Mesodermal cell (in vitro differentiated cells): ENCODE measurements at regions not wholly inside any gene's neighbourhood (a gene's known extent, or its start where the extent isn't known, plus 50 kb on each side); places are given as distances from the start of the nearest gene placed in this dataset.

Source experiments
- H3K27ac ChIP-seq: 2 replicates; pipeline ENCODE4 v1.7.0; 2013; ENCODE audit warnings: mild to moderate bottlenecking, low read depth, low read length, moderate library complexity; ENCODE audit not compliant: severe bottlenecking
- H3K36me3 ChIP-seq: 2 replicates; pipeline ENCODE4 v1.7.1; 2013; ENCODE audit warnings: mild to moderate bottlenecking, low read length, moderate library complexity; ENCODE audit not compliant: control insufficient read depth, insufficient read depth
- H3K4me1 ChIP-seq: one replicate; pipeline ENCODE4 v1.7.1; 2013; ENCODE audit warnings: mild to moderate bottlenecking, low read length; ENCODE audit not compliant: insufficient read depth, control insufficient read depth, poor library complexity, severe bottlenecking
- H3K4me3 ChIP-seq: 2 replicates; pipeline ENCODE4 v1.7.0; 2013; ENCODE audit warnings: low read length, control low read depth, mild to moderate bottlenecking; ENCODE audit not compliant: insufficient read depth, poor library complexity, severe bottlenecking; ENCODE audit errors: extremely low read depth
- H3K9me3 ChIP-seq: 2 replicates; pipeline ENCODE4 v1.7.1; 2013; ENCODE audit warnings: mild to moderate bottlenecking, low read length, moderate library complexity; ENCODE audit not compliant: control insufficient read depth
- WGBS, 2 experiments: methylation state at CpG; one replicate each; pipeline ENCODE4 v1.1.5; 2013; ENCODE audit warnings: missing lambda C conversion rate in 2 of 2; ENCODE audit not compliant: insufficient coverage in 2 of 2; 5-methylcytosine and 5-hydroxymethylcytosine counted together

GRCh38 chr3:163347944-163348343, 1730.4 kb downstream of the SI start:
- no peaks in the 10 kb centered on the region for H3K36me3 ChIP-seq
- no peak overlapping the region for H3K27ac ChIP-seq
- WGBS, 2 experiments: 100% methylated on average over 2 of the region's 3 CpGs; no CpG with 5 or more reads in 1 of the 2 experiments
- no peak overlapping the region for H3K4me3 ChIP-seq
- H3K9me3 ChIP-seq: no peaks in the 10 kb centered on the region
- no peaks in the 10 kb centered on the region for H3K4me1 ChIP-seq

- Histone ChIP-seq H3K27ac (no peak overlapping the region), H3K4me1 (no peaks in the 10 kb centered on the region), H3K36me3 (no peaks in the 10 kb centered on the region), H3K9me3 (peaks cover 9% of the 10 kb centered on the region), H3K4me3 (no peak overlapping the region)
- 40% methylated on average over 1 of the region's 1 CpG; no CpG with 5 or more reads in 1 of the 2 experiments for whole genome bisulfite sequencing, 2 experiments
These were observed 1742.9 kb downstream of the SI start for GRCh38 chr3:163335429-163335828.

GRCh38 chr3:163328680-163329079, 1749.6 kb downstream of the SI start:
- no peak overlapping the region for H3K4me3 ChIP-seq
- 83 to 85% methylated on average over 6 of the region's 7 CpGs for WGBS, 2 experiments
- H3K4me1 ChIP-seq: no peaks in the 10 kb centered on the region
- H3K36me3 ChIP-seq: no peaks in the 10 kb centered on the region
- H3K27ac ChIP-seq: no peak overlapping the region
- peaks cover 9% of the 10 kb centered on the region for H3K9me3 ChIP-seq

DNA sequence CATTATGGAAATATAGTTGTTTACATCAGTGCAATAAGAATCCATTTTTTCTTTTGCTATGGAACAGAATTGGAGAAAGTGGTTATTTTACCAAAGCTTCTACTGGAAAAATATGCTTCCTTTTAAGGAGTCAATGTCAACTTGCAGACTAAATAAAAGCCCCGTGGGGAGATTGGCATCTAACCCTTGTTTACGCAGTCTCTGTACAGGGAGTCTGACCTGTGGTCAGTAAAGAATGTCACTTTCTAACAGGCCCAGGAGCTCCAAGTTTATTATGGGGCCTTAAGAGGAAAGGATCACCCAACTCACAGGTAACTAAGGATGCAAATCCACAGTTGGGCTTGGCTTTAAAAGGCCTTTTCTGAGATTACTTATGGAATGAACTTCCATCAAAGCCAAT, 1751.2 kb downstream of the SI start:
- H3K4me1 ChIP-seq: no peaks in the 10 kb centered on the region
- H3K9me3 ChIP-seq: peaks cover 9% of the 10 kb centered on the region
- no peaks in the 10 kb centered on the region for H3K36me3 ChIP-seq
- no peak overlapping the region for H3K27ac ChIP-seq
- 80 to 100% methylated on average over 1 of the region's 2 CpGs for WGBS, 2 experiments
- no peak overlapping the region for H3K4me3 ChIP-seq

GRCh38 chr3:163315786-163316185, 1762.5 kb downstream of the SI start:
- no peak overlapping the region for H3K4me3 ChIP-seq
- no peaks in the 10 kb centered on the region for H3K9me3 ChIP-seq
- no peak overlapping the region for H3K27ac ChIP-seq
- H3K36me3 ChIP-seq: no peaks in the 10 kb centered on the region
- H3K4me1 ChIP-seq: no peaks in the 10 kb centered on the region

GRCh38 chr3:163306405-163306804, 1771.9 kb downstream of the SI start:
- H3K36me3 ChIP-seq: no peaks in the 10 kb centered on the region
- H3K4me1 ChIP-seq: no peaks in the 10 kb centered on the region
- H3K9me3 ChIP-seq: no peaks in the 10 kb centered on the region
- H3K4me3 ChIP-seq: no peak overlapping the region
- no peak overlapping the region for H3K27ac ChIP-seq
- no CpG with 5 or more reads among the region's 2 CpGs for WGBS, 2 experiments

GRCh38 chr3:163273694-163274093, 1777.1 kb downstream of the OTOL1 start:
- no peaks in the 10 kb centered on the region for H3K9me3 ChIP-seq
- no peaks in the 10 kb centered on the region for H3K36me3 ChIP-seq
- WGBS, 2 experiments: 100% methylated on average over 1 of the region's 2 CpGs; no CpG with 5 or more reads in 1 of the 2 experiments
- H3K4me3 ChIP-seq: no peak overlapping the region
- no peak overlapping the region for H3K27ac ChIP-seq
- no peaks in the 10 kb centered on the region for H3K4me1 ChIP-seq

DNA sequence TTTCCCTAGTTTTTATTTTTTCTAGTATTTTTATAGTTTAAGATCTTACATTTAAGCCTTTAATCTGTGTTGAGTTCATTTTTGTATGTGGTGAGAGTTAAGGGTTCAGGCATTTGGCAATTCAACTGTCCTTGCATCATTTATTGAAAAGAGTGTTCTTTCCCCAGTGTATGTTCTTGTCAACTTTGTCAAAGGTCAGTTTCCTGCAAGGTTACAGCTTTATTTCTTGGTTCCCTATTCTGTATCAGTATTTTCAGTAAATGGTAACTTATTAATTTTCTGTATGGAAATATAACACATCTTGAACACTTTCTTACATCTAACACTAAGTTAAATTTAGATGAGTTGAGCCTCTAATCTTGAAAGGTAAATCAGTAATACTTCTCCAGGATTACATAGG, 1770.1 kb downstream of the OTOL1 start:
- Histone ChIP-seq H3K36me3 (no peaks in the 10 kb centered on the region), H3K4me1 (no peaks in the 10 kb centered on the region), H3K4me3 (no peak overlapping the region), H3K27ac (no peak overlapping the region), H3K9me3 (no peaks in the 10 kb centered on the region)

- Histone ChIP-seq H3K36me3 (no peaks in the 10 kb centered on the region), H3K4me3 (no peak overlapping the region), H3K9me3 (no peaks in the 10 kb centered on the region), H3K27ac (no peak overlapping the region), H3K4me1 (no peaks in the 10 kb centered on the region)
These were observed 1765.0 kb downstream of the OTOL1 start for GRCh38 chr3:163261618-163262017.

DNA sequence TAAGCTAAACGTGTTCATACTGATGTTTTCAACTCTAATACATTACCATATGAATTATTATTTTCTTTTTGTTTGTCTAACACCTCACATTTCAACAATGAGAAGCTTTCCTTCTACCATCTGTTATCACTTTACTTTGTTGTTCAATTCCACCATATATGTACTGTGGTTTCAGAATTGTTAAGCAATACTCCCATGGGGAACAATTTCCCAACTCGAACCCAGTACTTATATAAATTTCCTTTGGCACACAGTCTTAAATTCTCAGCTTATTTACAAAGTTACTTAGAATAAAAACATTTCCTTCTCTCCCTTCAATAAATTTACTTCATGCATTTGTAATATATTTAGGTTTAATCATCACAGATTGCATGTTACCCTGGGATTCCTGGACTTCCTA, 1764.4 kb downstream of the OTOL1 start:
- H3K9me3 ChIP-seq: no peaks in the 10 kb centered on the region
- no CpG with 5 or more reads among the region's 2 CpGs for WGBS, 2 experiments
- no peaks in the 10 kb centered on the region for H3K36me3 ChIP-seq
- H3K4me3 ChIP-seq: no peak overlapping the region
- H3K27ac ChIP-seq: no peak overlapping the region
- H3K4me1 ChIP-seq: no peaks in the 10 kb centered on the region

DNA sequence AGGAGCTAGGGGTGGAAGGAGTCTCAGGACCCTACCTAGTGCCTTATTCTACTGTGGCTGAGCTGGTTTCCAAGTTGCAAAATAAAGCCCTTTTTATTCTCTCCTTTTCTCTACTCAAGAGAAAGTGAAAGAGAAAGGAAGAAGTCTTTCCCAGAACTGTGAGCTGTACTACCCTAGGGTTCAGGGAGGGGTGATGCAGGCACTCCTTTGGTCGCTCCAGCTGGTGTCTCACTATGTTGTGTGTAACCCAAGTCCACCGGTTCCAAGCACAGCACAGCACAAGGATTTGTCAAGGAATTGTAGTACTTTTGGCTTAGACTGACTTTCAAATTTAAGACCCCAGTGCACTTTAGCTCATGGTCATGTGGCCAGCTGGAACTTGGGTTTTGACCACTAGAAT, 1721.7 kb downstream of the OTOL1 start:
- WGBS, 2 experiments: 60 to 85% methylated on average over 1 to 2 of the region's 2 CpGs
- Histone ChIP-seq H3K9me3 (no peaks in the 10 kb centered on the region), H3K36me3 (no peaks in the 10 kb centered on the region), H3K4me3 (no peak overlapping the region), H3K27ac (no peak overlapping the region), H3K4me1 (no peaks in the 10 kb centered on the region)

DNA sequence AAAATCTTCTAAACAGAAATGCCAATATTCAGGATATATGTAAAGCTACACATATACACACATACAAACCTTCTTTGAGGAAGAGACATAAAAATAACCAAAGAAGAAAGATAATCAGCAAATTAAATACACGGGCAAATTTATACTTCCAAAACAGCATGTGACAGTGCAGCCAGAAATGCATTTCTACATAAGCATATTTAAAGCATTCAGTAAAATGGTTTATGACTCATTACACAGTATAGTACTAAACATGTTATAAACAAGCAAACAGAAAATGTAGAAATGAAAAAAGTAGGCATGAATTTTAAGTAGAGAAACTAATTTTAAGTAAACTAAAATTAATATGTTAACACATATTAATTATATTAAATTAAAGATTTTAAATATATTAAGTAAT, 1717.2 kb downstream of the OTOL1 start:
- Histone ChIP-seq H3K36me3 (no peaks in the 10 kb centered on the region), H3K4me3 (no peak overlapping the region), H3K4me1 (no peaks in the 10 kb centered on the region), H3K9me3 (no peaks in the 10 kb centered on the region), H3K27ac (no peak overlapping the region)
- WGBS, 2 experiments: no CpG with 5 or more reads among the region's 1 CpG
